ENCODE measurements at regions not wholly inside any gene's neighbourhood (a gene's known extent, or its start where the extent isn't known, plus 50 kb on each side); places are given as distances from the start of the nearest gene placed in this dataset.

GRCh38 chr13:84658491-84659358, 776.5 kb upstream of the SLITRK1 start:
- no peak for DNase-seq (ENCODE audit: low spot score)
- ChIA-PET CTCF (ENCODE audit: unreplicated experiment) (no interaction called here), POLR2A (interaction anchor here (1.5 kb wide), 1 partner anchor 32 kb away, joined by 3 read pairs; no protein-coding TSS in a partner anchor)
- TF ChIP-seq CTCF (conservative IDR thresholded peaks at IDR 0.05; ENCODE audit: low read length) (no peak), EZH2phosphoT487 (IDR thresholded peaks at IDR 0.05; ENCODE audit: borderline replicate concordance, low read depth, low read length) (no peak)
- no peaks in the 10 kb centered on the region for H3K9me2 ChIP-seq (ENCODE audit: insufficient read depth, low read length)
- intact Hi-C loops (cut with micrococcal nuclease; ENCODE audit: unreplicated experiment) = no loop called here
- BruUV-seq (replicated peaks) = no TSS peak
- no peaks in the 10 kb centered on the region for H3K79me2 ChIP-seq (ENCODE audit: insufficient read depth, low read depth, low read length)
- H3K27ac ChIP-seq (ENCODE audit: low read depth, low read length, poor library complexity, severe bottlenecking) = no peak overlapping the region
- no peaks in the 10 kb centered on the region for H4K20me1 ChIP-seq (ENCODE audit: insufficient read depth, low read length)
- H3K4me1 ChIP-seq (ENCODE audit: insufficient read depth, low read length, poor library complexity, severe bottlenecking) = no peaks in the 10 kb centered on the region
- no peak overlapping the region for H3K4me2 ChIP-seq (ENCODE audit: low read length)
- H2AFZ ChIP-seq (ENCODE audit: low read length) = no peak overlapping the region
- no peak overlapping the region for H3K4me3 ChIP-seq (ENCODE audit: low read depth, low read length, poor library complexity, severe bottlenecking)
- no peaks in the 10 kb centered on the region for H3K36me3 ChIP-seq (ENCODE audit: insufficient read depth, low read length)
- H3K9me3 ChIP-seq (ENCODE audit: low read length) = no peaks in the 10 kb centered on the region

GRCh38 chr13:84655677-84656076, 773.4 kb upstream of the SLITRK1 start:
- Histone ChIP-seq H2AFZ (ENCODE audit: low read length) (no peak overlapping the region), H4K20me1 (ENCODE audit: insufficient read depth, low read length) (no peaks in the 10 kb centered on the region), H3K79me2 (ENCODE audit: insufficient read depth, low read depth, low read length) (no peaks in the 10 kb centered on the region), H3K4me3 (ENCODE audit: low read depth, low read length, poor library complexity, severe bottlenecking) (no peak overlapping the region), H3K27ac (ENCODE audit: low read depth, low read length, poor library complexity, severe bottlenecking) (no peak overlapping the region), H3K36me3 (ENCODE audit: insufficient read depth, low read length) (no peaks in the 10 kb centered on the region), H3K9me3 (ENCODE audit: low read length) (no peaks in the 10 kb centered on the region), H3K9me2 (ENCODE audit: insufficient read depth, low read length) (no peaks in the 10 kb centered on the region), H3K4me1 (ENCODE audit: insufficient read depth, low read length, poor library complexity, severe bottlenecking) (no peaks in the 10 kb centered on the region), H3K4me2 (ENCODE audit: low read length) (no peak overlapping the region)
- intact Hi-C loops (cut with micrococcal nuclease; ENCODE audit: unreplicated experiment) = no loop called here
- CTCF ChIA-PET (ENCODE audit: unreplicated experiment) = no interaction called here
- BruUV-seq (replicated peaks) = no TSS peak
- POLR2A ChIA-PET = interaction anchor here (1.4 kb wide), 1 partner anchor 10 kb away, joined by 5 read pairs; no protein-coding TSS in a partner anchor
- DNase-seq (ENCODE audit: low spot score) = no peak
- TF ChIP-seq CTCF (conservative IDR thresholded peaks at IDR 0.05; ENCODE audit: low read length) (no peak), EZH2phosphoT487 (IDR thresholded peaks at IDR 0.05; ENCODE audit: borderline replicate concordance, low read depth, low read length) (no peak)

GRCh38 chr13:84654654-84655275, 772.5 kb upstream of the SLITRK1 start:
- POLR2A ChIA-PET = no interaction called here
- Histone ChIP-seq H3K4me2 (ENCODE audit: low read length) (no peak overlapping the region), H4K20me1 (ENCODE audit: insufficient read depth, low read length) (no peaks in the 10 kb centered on the region), H3K27ac (ENCODE audit: low read depth, low read length, poor library complexity, severe bottlenecking) (no peak overlapping the region), H3K4me3 (ENCODE audit: low read depth, low read length, poor library complexity, severe bottlenecking) (no peak overlapping the region), H3K36me3 (ENCODE audit: insufficient read depth, low read length) (no peaks in the 10 kb centered on the region), H2AFZ (ENCODE audit: low read length) (no peak overlapping the region), H3K9me3 (ENCODE audit: low read length) (no peaks in the 10 kb centered on the region), H3K79me2 (ENCODE audit: insufficient read depth, low read depth, low read length) (no peaks in the 10 kb centered on the region), H3K9me2 (ENCODE audit: insufficient read depth, low read length) (no peaks in the 10 kb centered on the region), H3K4me1 (ENCODE audit: insufficient read depth, low read length, poor library complexity, severe bottlenecking) (no peaks in the 10 kb centered on the region)
- BruUV-seq (replicated peaks) = no TSS peak
- DNase-seq (ENCODE audit: low spot score) = no peak
- TF ChIP-seq EZH2phosphoT487 (IDR thresholded peaks at IDR 0.05; ENCODE audit: borderline replicate concordance, low read depth, low read length) = no peak
- no peak for TF ChIP-seq CTCF (conservative IDR thresholded peaks at IDR 0.05; ENCODE audit: low read length)
- intact Hi-C loops (cut with micrococcal nuclease; ENCODE audit: unreplicated experiment) = no loop called here
- CTCF ChIA-PET (ENCODE audit: unreplicated experiment) = no interaction called here
